ENCODE measurements at regions not wholly inside any gene's neighbourhood (a gene's known extent, or its start where the extent isn't known, plus 50 kb on each side); places are given as distances from the start of the nearest gene placed in this dataset.

- TF ChIP-seq CTCF (conservative IDR thresholded peaks at IDR 0.05) (no peak), ZFX (IDR thresholded peaks at IDR 0.05) (no peak)
Observed at GRCh38 chr9:78905387-78905786, 608.5 kb downstream of the PSAT1 start.
